ENCODE measurements at regions not wholly inside any gene's neighbourhood (a gene's known extent, or its start where the extent isn't known, plus 50 kb on each side); places are given as distances from the start of the nearest gene placed in this dataset.

DNA sequence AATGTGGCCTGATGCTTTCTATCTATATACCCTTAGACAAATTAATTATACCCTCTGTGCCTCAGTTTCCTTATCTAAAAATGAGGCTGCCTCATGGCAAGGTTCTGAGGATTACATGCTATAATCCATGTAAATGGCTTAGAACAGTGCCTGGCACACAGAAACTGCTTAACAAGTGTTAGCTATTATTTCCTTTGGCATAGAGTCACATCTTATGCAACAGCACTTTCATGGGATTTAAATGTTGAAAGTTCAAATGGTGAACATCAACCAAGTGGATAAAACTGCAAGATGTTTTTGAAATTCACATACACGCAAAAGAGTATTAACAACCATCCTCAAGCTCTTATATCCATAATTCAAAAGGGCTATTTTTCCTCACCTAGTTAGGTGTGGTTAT is 202.8 kb upstream of the JAG1 start:
- H3K23me2 ChIP-seq (ENCODE audit: low read depth, low read length): no peaks in the 10 kb centered on the region
- no peaks in the 10 kb centered on the region for H4K20me1 ChIP-seq (replicated peaks in 1 of 2; ENCODE audit: control insufficient read depth in 1 of 2, insufficient read depth in 2 of 2, low read length in 2 of 2)
- WGBS, 2 experiments (ENCODE audit: extremely low coverage in 1 of 2, insufficient coverage in 1 of 2, insufficient read length in 1 of 2, insufficient replicate concordance in 2 of 2, low coverage in 1 of 2, low lambda C conversion rate in 2 of 2, missing lambda C conversion rate in 1 of 2): 88% methylated on average over 1 of the region's 1 CpG; no CpG with 5 or more reads in 1 of the 2 experiments
- H3K4me3 ChIP-seq (ENCODE audit: extremely low read depth in 1 of 4, insufficient read depth in 2 of 4, low read depth in 3 of 4, low read length in 4 of 4): no peak overlapping the region
- H3K27ac ChIP-seq (ENCODE audit: low read depth, low read length): no peak overlapping the region
- H3K14ac ChIP-seq (ENCODE audit: insufficient read length): no peak overlapping the region
- H3K4me1 ChIP-seq (replicated peaks in 1 of 4; ENCODE audit: control insufficient read depth in 3 of 4, insufficient read depth in 4 of 4, low read length in 3 of 4): no peaks in the 10 kb centered on the region
- no peaks in the 10 kb centered on the region for H3K27me3 ChIP-seq (replicated peaks in 1 of 4; ENCODE audit: control insufficient read depth in 3 of 4, extremely low read depth in 1 of 4, insufficient read depth in 3 of 4, low read length in 3 of 4)
- no peak overlapping the region for H2BK15ac ChIP-seq (ENCODE audit: low read length)
- no peak overlapping the region for H3K23ac ChIP-seq (ENCODE audit: insufficient read length)
- no peak overlapping the region for H3K18ac ChIP-seq (ENCODE audit: extremely low read depth, low read length)
- H3K4me2 ChIP-seq (ENCODE audit: insufficient read depth in 1 of 2, low read depth in 2 of 2, low read length in 2 of 2): no peak overlapping the region
- no peak overlapping the region for H2BK5ac ChIP-seq (ENCODE audit: low read depth, low read length)
- DNase-seq (ENCODE audit: low read depth in 1 of 2, low spot score in 2 of 2): no peak
- H4K91ac ChIP-seq (replicated peaks; ENCODE audit: insufficient read length, low read length): no peak overlapping the region
- no peak overlapping the region for H3K4ac ChIP-seq (replicated peaks; ENCODE audit: insufficient read length, low read depth, low read length)
- H3K79me1 ChIP-seq (ENCODE audit: low read depth, low read length): no peaks in the 10 kb centered on the region
- H3K9ac ChIP-seq (replicated peaks in 1 of 4; ENCODE audit: extremely low read depth in 1 of 4, low read depth in 3 of 4, low read length in 3 of 4): no peak overlapping the region
- H3K36me3 ChIP-seq (ENCODE audit: control insufficient read depth in 2 of 4, insufficient read depth in 4 of 4, low read length in 3 of 4): no peaks in the 10 kb centered on the region
- H2BK12ac ChIP-seq (ENCODE audit: low read depth, low read length): no peak overlapping the region
- H2AFZ ChIP-seq (ENCODE audit: low read length): no peak overlapping the region
- H3K9me3 ChIP-seq (ENCODE audit: insufficient read depth in 2 of 2, low read depth in 1 of 2, low read length in 1 of 2): 0 out of 4 replicates have a peak, but pooled peaks cover 0 to 4% of the 10 kb centered on the region in 2 experiments
- no peak for FAIRE-seq
- H4K8ac ChIP-seq (ENCODE audit: extremely low read depth, insufficient read depth, low read length): no peak overlapping the region
- H3K56ac ChIP-seq (replicated peaks; ENCODE audit: insufficient read length, low read depth, low read length): no peak overlapping the region
- H3K79me2 ChIP-seq (ENCODE audit: control insufficient read depth in 1 of 2, insufficient read depth in 2 of 2, low read length in 2 of 2): no peaks in the 10 kb centered on the region
- H4K5ac ChIP-seq (ENCODE audit: insufficient read length, low read depth, low read length): no peak overlapping the region
- ChIA-PET POLR2A (ENCODE audit: partially characterized antibody) (no interaction called here), CTCF (ENCODE audit: partially characterized antibody) (interaction anchor here (0.6 kb wide), 1 partner anchor 18 kb away, joined by 3 read pairs; no protein-coding TSS in a partner anchor)
- no peak overlapping the region for H2BK120ac ChIP-seq (replicated peaks; ENCODE audit: low read depth, low read length)
- H2BK20ac ChIP-seq (ENCODE audit: low read length): no peak overlapping the region
- H2AK5ac ChIP-seq (ENCODE audit: low read depth, low read length): no peak overlapping the region
- TF ChIP-seq SIX5 (IDR thresholded peaks at IDR 0.05; ENCODE audit: low read depth, low read length) (no peak), EGR1 (IDR thresholded peaks at IDR 0.05; ENCODE audit: borderline replicate concordance, low read depth, low read length) (no peak), CBX5 (IDR thresholded peaks at IDR 0.05; ENCODE audit: low read depth, low read length) (no peak), POLR2A (IDR thresholded peaks at IDR 0.05; ENCODE audit: control extremely low read depth in 1 of 2, low read depth in 2 of 2, low read length in 2 of 2) (no peak), TAF7 (optimal IDR thresholded peaks at IDR 0.05; ENCODE audit: borderline replicate concordance, low read depth, low read length) (no peak), CHD1 (IDR thresholded peaks at IDR 0.05; ENCODE audit: low read depth, low read length) (no peak), BACH1 (IDR thresholded peaks at IDR 0.05; ENCODE audit: low read length) (no peak), NANOG (IDR thresholded peaks at IDR 0.05; ENCODE audit: insufficient read depth, low read depth, low read length, poor library complexity, severe bottlenecking) (no peak), YY1 (IDR thresholded peaks at IDR 0.05; ENCODE audit: low read depth, low read length) (no peak), SIN3A (conservative IDR thresholded peaks at IDR 0.05 in 1 of 2, IDR thresholded peaks at IDR 0.05 in 1 of 2; ENCODE audit: low read depth in 1 of 2, low read length in 2 of 2) (no peak), SUZ12 (IDR thresholded peaks at IDR 0.05; ENCODE audit: low read length) (no peak), SIRT6 (IDR thresholded peaks at IDR 0.05; ENCODE audit: low read length) (no peak)
- TF ChIP-seq, protein P1, sequence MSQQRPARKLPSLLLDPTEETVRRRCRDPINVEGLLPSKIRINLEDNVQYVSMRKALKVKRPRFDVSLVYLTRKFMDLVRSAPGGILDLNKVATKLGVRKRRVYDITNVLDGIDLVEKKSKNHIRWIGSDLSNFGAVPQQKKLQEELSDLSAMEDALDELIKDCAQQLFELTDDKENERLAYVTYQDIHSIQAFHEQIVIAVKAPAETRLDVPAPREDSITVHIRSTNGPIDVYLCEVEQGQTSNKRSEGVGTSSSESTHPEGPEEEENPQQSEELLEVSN (IDR thresholded peaks at IDR 0.05): no peak
- TF ChIP-seq, protein P2, sequence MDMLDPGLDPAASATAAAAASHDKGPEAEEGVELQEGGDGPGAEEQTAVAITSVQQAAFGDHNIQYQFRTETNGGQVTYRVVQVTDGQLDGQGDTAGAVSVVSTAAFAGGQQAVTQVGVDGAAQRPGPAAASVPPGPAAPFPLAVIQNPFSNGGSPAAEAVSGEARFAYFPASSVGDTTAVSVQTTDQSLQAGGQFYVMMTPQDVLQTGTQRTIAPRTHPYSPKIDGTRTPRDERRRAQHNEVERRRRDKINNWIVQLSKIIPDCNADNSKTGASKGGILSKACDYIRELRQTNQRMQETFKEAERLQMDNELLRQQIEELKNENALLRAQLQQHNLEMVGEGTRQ (IDR thresholded peaks at IDR 0.05; ENCODE audit: low read length): no peak

Measured in H1 (cell line).